ENCODE measurements at regions not wholly inside any gene's neighbourhood (a gene's known extent, or its start where the extent isn't known, plus 50 kb on each side); places are given as distances from the start of the nearest gene placed in this dataset.

- H3K27ac ChIP-seq: no peak overlapping the region
Observed at GRCh38 chr21:16708101-16708835, 804.6 kb upstream of the CXADR start.

GRCh38 chr21:16709866-16710550 lies 802.8 kb upstream of the CXADR start:
- H3K27ac ChIP-seq: no peak overlapping the region
- no peak overlapping the region for H3K4me3 ChIP-seq
- no peak for ATAC-seq
- TF ChIP-seq, protein P1, sequence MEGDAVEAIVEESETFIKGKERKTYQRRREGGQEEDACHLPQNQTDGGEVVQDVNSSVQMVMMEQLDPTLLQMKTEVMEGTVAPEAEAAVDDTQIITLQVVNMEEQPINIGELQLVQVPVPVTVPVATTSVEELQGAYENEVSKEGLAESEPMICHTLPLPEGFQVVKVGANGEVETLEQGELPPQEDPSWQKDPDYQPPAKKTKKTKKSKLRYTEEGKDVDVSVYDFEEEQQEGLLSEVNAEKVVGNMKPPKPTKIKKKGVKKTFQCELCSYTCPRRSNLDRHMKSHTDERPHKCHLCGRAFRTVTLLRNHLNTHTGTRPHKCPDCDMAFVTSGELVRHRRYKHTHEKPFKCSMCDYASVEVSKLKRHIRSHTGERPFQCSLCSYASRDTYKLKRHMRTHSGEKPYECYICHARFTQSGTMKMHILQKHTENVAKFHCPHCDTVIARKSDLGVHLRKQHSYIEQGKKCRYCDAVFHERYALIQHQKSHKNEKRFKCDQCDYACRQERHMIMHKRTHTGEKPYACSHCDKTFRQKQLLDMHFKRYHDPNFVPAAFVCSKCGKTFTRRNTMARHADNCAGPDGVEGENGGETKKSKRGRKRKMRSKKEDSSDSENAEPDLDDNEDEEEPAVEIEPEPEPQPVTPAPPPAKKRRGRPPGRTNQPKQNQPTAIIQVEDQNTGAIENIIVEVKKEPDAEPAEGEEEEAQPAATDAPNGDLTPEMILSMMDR (IDR thresholded peaks at IDR 0.05 in 4 of 5, conservative IDR thresholded peaks at IDR 0.05 in 1 of 5): no peak
- no peak for TF ChIP-seq POLR2A (IDR thresholded peaks at IDR 0.05)
- H3K9me3 ChIP-seq: no peaks in the 10 kb centered on the region
- H3K36me3 ChIP-seq: no peaks in the 10 kb centered on the region
- DNase-seq: no peak
- intact Hi-C loops (cut with DNase I; ENCODE audit: low total_unique reads): no loop called here
- in situ Hi-C loops (cut with MboI; ENCODE audit: low sequenced_read_pairs in 4 of 4): no loop called here
- no peaks in the 10 kb centered on the region for H3K27me3 ChIP-seq
- no peaks in the 10 kb centered on the region for H3K4me1 ChIP-seq

More at GRCh38 chr21:16708101-16708835, 804.6 kb upstream of the CXADR start:
- TF ChIP-seq, protein P1 (IDR thresholded peaks at IDR 0.05 in 4 of 5, conservative IDR thresholded peaks at IDR 0.05 in 1 of 5): no peak
- no peak for TF ChIP-seq POLR2A (IDR thresholded peaks at IDR 0.05)
- no peak for DNase-seq
- Histone ChIP-seq H3K27me3 (no peaks in the 10 kb centered on the region), H3K9me3 (no peaks in the 10 kb centered on the region), H3K4me3 (no peak overlapping the region), H3K36me3 (no peaks in the 10 kb centered on the region), H3K4me1 (no peaks in the 10 kb centered on the region)
- peak in 1 of 2 donors; percentile 58 for ATAC-seq
- intact Hi-C loops (cut with DNase I; ENCODE audit: low total_unique reads): no loop called here
- in situ Hi-C loops (cut with MboI; ENCODE audit: low sequenced_read_pairs in 4 of 4): no loop called here

DNA sequence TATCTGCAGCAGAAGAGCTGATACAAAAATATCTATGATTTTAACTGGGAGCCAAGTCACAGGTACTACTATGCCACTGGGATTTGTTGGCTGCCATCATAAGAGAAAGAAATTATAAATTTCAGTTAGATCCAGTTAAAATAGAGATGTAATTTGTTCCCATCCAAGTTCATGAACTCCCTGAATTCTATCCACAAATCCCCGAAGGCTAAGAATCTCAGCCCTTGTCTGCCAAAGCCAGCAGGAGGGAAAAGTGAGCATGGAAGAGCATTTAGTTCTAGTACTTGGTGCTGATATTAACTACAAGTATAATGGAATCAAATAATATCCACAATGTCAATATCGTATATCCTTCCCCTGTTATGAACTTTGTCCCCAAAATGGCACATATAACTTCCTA lies 801.1 kb upstream of the CXADR start:
- DNase-seq (no peak), ATAC-seq (no peak)
- Histone ChIP-seq H3K27me3 (no peaks in the 10 kb centered on the region), H3K9me3 (no peaks in the 10 kb centered on the region), H3K4me3 (no peak overlapping the region), H3K4me1 (no peaks in the 10 kb centered on the region), H3K36me3 (no peaks in the 10 kb centered on the region), H3K27ac (no peak overlapping the region)
- TF ChIP-seq POLR2A (IDR thresholded peaks at IDR 0.05): no peak
- intact Hi-C loops (cut with DNase I; ENCODE audit: low total_unique reads): no loop called here
- in situ Hi-C loops (cut with MboI; ENCODE audit: low sequenced_read_pairs in 4 of 4): no loop called here

- ATAC-seq: peak in 1 of 2 donors; percentile 39
- no peaks in the 10 kb centered on the region for H3K9me3 ChIP-seq
- no peak overlapping the region for H3K4me3 ChIP-seq
Observed at GRCh38 chr21:16713331-16714117, 799.3 kb upstream of the CXADR start.

More at GRCh38 chr21:16713331-16714117, 799.3 kb upstream of the CXADR start:
- in situ Hi-C loops (cut with MboI; ENCODE audit: low sequenced_read_pairs in 4 of 4) (no loop called here), intact Hi-C loops (cut with DNase I; ENCODE audit: low total_unique reads) (no loop called here)
- Histone ChIP-seq H3K4me1 (no peaks in the 10 kb centered on the region), H3K27ac (no peak overlapping the region), H3K36me3 (no peaks in the 10 kb centered on the region), H3K27me3 (no peaks in the 10 kb centered on the region)
- no peak for TF ChIP-seq POLR2A (IDR thresholded peaks at IDR 0.05)
- TF ChIP-seq, protein P1 (IDR thresholded peaks at IDR 0.05 in 4 of 5, conservative IDR thresholded peaks at IDR 0.05 in 1 of 5): no peak
- no peak for DNase-seq

Measured in gastrocnemius medialis (tissue), 4 donors.